Left kidney (tissue), 1 donor: ENCODE measurements at regions not wholly inside any gene's neighbourhood (a gene's known extent, or its start where the extent isn't known, plus 50 kb on each side); places are given as distances from the start of the nearest gene placed in this dataset.

Experiments used
- DNase-seq: peaks from one replicate; pipeline ENCODE4 v3.0.0-alpha.2; 2013

GRCh38 chr3:148598619-148599018 lies 99.1 kb upstream of the AGTR1 start:
- DNase-seq, result no peak

- no peak for DNase-seq
Measured at GRCh38 chr3:148599481-148599880, 98.2 kb upstream of the AGTR1 start.

GRCh38 chr3:148600440-148600839 lies 97.3 kb upstream of the AGTR1 start:
- DNase-seq, result no peak

GRCh38 chr3:148600902-148601765 lies 96.6 kb upstream of the AGTR1 start:
- peak; percentile 68 for DNase-seq

- no peak for DNase-seq
Measured at GRCh38 chr3:148601766-148602685, 95.7 kb upstream of the AGTR1 start.

- DNase-seq, result no peak
Measured at GRCh38 chr3:148604270-148605085, 93.2 kb upstream of the AGTR1 start.

GRCh38 chr3:148605521-148605920 lies 92.2 kb upstream of the AGTR1 start:
- DNase-seq, result no peak

- DNase-seq, result no peak
Measured at GRCh38 chr3:148606979-148607378, 90.7 kb upstream of the AGTR1 start.

- no peak for DNase-seq
Measured at GRCh38 chr3:148607491-148607890, 90.2 kb upstream of the AGTR1 start.

GRCh38 chr3:148612278-148612677 lies 85.4 kb upstream of the AGTR1 start:
- DNase-seq, result no peak

- no peak for DNase-seq
Measured at GRCh38 chr3:148615382-148615781, 82.3 kb upstream of the AGTR1 start.

GRCh38 chr3:148625095-148625736 lies 72.5 kb upstream of the AGTR1 start:
- peak; percentile 55 for DNase-seq

- no peak for DNase-seq
Measured at GRCh38 chr3:148625991-148626390, 71.7 kb upstream of the AGTR1 start.

GRCh38 chr3:148629006-148629405 lies 68.7 kb upstream of the AGTR1 start:
- no peak for DNase-seq

- DNase-seq, result no peak
Measured at GRCh38 chr3:148631124-148631903, 66.4 kb upstream of the AGTR1 start.

GRCh38 chr3:148641722-148642121 lies 56.0 kb upstream of the AGTR1 start:
- no peak for DNase-seq

GRCh38 chr3:148642214-148642613 lies 55.5 kb upstream of the AGTR1 start:
- no peak for DNase-seq

GRCh38 chr3:148642616-148643015 lies 55.1 kb upstream of the AGTR1 start:
- DNase-seq, result no peak

GRCh38 chr3:148643389-148643840 lies 54.3 kb upstream of the AGTR1 start:
- DNase-seq, result no peak

- DNase-seq, result no peak
Measured at GRCh38 chr3:148646126-148646665, 51.5 kb upstream of the AGTR1 start.
